GM21529 (cell line): ENCODE measurements at regions not wholly inside any gene's neighbourhood (a gene's known extent, or its start where the extent isn't known, plus 50 kb on each side); places are given as distances from the start of the nearest gene placed in this dataset.

Experiments
- ATAC-seq: cut with Tn5 transposase; IDR thresholded peaks from one replicate; pipeline ENCODE4 v1.9.1; 2021; ENCODE audit not compliant: unreplicated experiment

- ATAC-seq = no peak
Measured at GRCh38 chr18:78652001-78652545, 327.5 kb upstream of the SALL3 start.

DNA sequence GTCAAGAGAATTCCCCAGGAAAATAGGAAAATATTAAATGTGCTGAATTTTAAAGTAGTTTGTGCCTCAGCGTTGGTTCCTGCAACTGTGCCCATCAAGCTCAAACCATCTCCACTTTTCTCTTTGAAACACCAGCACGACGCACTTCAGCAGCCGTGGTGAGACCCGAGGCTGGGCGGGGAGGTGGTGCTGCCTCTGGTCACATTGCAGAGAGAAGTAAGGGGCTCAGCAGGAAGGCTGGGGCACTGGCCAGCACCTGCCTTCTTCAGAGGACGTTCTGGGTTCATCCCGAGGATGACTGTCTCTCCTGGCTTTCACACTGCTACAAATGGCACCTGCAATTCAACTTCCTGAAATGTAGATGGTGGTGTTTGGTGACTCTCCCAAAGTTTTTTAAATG lies 323.7 kb upstream of the SALL3 start:
- ATAC-seq = no peak

- ATAC-seq = no peak
Measured at GRCh38 chr18:78656346-78656925, 323.2 kb upstream of the SALL3 start.

- ATAC-seq = no peak
Measured at GRCh38 chr18:78658531-78658930, 321.1 kb upstream of the SALL3 start.

DNA sequence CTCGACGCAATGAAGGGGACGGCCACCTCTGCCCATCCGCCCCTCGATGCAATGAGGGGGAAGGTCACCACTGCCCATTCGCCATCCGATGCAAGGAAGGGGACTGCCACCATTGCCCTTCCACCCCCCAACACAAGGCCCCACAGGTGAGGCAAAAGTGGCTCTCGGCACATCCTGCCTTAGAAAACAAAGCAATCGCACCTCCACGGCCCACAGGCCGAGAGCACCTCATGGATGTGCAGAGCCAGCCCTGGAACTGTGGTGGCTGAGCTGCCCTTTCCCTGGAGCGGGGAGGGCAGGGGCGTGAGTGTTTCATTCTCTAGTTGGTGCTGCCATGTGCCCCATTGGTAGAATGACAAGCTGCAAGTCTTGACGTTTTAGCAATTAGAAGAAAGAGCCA lies 320.6 kb upstream of the SALL3 start:
- no peak for ATAC-seq

- no peak for ATAC-seq
Measured at GRCh38 chr18:78659748-78660147, 319.9 kb upstream of the SALL3 start.

GRCh38 chr18:78660311-78660710 lies 319.3 kb upstream of the SALL3 start:
- no peak for ATAC-seq

- ATAC-seq = no peak
Measured at GRCh38 chr18:78661316-78661715, 318.3 kb upstream of the SALL3 start.

DNA sequence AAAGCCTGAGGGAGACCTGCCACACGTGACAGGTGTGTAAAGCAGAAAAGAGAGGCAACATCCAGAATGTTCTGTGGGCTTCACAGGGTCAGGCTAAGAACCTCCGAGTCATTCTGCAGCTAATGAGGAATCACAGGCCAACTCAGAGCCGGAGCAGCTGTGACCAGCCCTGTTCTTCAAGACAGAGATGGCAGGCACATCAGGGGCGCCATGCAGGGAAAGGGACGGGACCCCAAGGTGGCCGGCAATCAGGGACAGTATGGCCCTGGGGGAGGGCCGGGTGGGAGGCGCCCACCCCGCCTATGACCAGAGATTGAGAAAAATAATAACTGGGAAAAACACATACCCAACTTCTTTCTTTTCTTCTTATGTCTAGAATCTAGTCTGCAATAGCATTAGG lies 316.7 kb upstream of the SALL3 start:
- no peak for ATAC-seq

DNA sequence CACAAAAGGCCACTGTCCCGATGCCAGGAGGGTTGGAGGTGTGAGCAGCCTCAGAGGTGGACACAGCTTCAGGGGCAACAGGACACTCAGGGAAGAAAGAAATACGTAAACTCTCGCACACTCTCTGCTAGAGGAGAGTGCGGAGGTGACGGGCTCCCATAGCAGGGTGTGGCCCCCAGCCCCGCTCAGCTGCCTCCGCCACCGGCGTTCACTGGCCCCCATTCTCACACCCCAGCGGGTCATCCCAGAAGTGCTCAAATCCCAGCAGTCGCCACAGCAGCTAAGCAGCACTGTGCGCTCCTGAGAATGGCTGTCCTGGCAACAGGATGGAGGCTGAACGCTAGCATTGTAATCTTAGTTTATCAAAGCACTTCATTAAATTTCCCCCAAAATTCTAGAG lies 315.6 kb upstream of the SALL3 start:
- no peak for ATAC-seq

DNA sequence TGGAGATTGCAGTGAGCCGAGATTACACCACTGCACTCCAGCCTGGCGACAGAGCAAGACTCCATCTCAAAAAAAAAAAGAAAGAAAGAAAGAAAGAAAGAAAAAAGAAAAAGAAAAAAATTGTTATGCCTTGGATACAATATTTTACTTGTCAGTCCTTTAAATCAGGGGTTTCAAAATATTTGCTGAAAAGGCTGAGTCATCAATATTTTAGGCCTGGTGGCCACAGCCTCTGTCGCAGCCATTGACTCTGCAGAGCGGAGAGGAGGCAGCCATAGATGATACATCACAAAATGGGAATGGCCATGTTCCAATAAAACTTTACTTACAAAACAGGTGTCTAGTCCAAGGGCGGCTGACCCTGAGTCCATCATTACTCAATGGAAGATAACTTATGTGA lies 314.8 kb upstream of the SALL3 start:
- no peak for ATAC-seq

GRCh38 chr18:78665644-78666043 lies 314.0 kb upstream of the SALL3 start:
- ATAC-seq = no peak

DNA sequence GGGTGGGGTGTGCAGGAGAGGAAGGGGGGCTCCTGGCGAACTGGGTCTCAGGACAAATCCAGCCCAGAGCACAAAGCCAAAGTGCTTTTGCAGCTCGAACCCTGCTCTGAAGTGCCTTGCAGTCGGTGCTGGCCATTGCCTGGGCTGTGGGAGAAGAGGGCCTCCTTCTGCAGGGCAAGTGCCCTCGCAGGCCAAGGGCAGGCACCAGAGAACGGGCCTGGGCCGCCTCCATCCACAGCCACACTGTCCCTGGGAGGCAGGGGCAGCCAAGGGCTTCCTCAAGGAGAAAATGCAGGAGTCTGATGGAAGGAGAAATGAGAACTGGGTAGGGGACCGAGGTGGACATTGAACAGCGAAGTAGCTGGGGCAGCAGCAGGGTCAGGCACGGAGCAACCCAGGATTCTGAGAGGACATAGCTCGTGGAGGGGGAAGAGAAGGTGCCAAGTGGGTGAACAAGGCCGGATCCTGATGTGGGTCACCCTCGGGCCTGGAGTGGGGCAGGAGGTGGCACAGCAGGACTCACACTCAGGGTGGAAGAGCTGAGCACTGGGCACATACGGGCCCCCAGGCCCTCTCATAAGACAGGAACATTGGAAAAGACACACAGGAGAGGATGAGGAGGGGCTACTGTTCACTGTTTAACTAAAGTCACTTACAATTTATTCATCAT lies 312.8 kb upstream of the SALL3 start:
- no peak for ATAC-seq

- ATAC-seq = no peak
Measured at GRCh38 chr18:78670778-78671391, 308.7 kb upstream of the SALL3 start.

DNA sequence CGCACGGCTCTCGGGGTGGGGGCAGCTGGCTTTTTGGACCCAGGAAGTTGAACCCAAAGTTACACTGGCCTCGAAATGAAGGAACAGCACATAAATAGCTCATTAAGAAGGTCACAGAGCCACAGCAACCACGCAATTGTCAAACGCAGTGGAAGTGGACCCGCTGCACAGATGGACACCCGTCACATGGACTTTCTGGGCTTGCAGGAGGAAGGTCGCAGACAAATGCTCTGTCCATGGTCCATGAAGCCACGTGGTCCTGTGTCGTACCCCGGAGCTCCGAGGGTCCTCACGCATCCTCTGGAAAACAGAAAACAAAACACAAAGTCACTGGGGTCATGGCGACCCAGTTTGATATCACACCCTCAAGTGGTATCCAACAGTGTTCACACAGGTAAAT lies 308.1 kb upstream of the SALL3 start:
- ATAC-seq = no peak

- no peak for ATAC-seq
Measured at GRCh38 chr18:78672862-78673446, 306.7 kb upstream of the SALL3 start.

GRCh38 chr18:78673516-78674321 lies 305.9 kb upstream of the SALL3 start:
- no peak for ATAC-seq

DNA sequence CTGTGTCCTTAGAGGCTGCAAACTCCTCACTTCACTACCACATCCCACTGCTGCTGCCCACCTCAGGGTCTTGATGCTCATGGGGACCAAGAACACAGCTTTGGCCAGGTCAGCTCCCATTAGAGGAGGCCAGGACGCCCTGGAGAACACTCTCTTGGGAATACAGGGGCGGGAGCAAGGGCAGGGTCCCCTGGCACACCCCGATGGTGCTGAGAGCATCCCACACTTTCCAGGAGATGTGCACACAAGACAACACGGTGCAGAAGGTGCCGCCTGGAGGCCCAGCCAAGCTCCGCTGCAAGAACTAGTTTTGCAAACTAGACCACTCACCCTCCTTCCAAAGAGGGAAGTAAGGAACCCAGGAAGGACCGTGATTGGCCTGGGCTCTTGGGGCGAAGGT lies 304.4 kb upstream of the SALL3 start:
- ATAC-seq = no peak

GRCh38 chr18:78676622-78677482 lies 302.8 kb upstream of the SALL3 start:
- ATAC-seq = no peak
